ENCODE measurements at regions not wholly inside any gene's neighbourhood (a gene's known extent, or its start where the extent isn't known, plus 50 kb on each side); places are given as distances from the start of the nearest gene placed in this dataset.

- no peak for TF ChIP-seq POLR2A (IDR thresholded peaks at IDR 0.05; ENCODE audit: extremely low read depth, insufficient read length)
- TF ChIP-seq CTCF (IDR thresholded peaks at IDR 0.05; ENCODE audit: low read depth, low read length): no peak
- no peak for TF ChIP-seq MAX (IDR thresholded peaks at IDR 0.05; ENCODE audit: low read depth, low read length)
- TF ChIP-seq MYC (IDR thresholded peaks at IDR 0.05; ENCODE audit: low read depth, low read length): no peak
Observed at GRCh38 chr22:26918226-26918625, 260.8 kb downstream of the MIAT start.

Data from NB4 (cell line).